Stromal cell of bone marrow (primary cell): ENCODE measurements at regions not wholly inside any gene's neighbourhood (a gene's known extent, or its start where the extent isn't known, plus 50 kb on each side); places are given as distances from the start of the nearest gene placed in this dataset.

Source experiments
- DNase-seq: peaks from one replicate; pipeline ENCODE4 v3.0.0-alpha.2; 2012; ENCODE audit warnings: low read depth

DNA sequence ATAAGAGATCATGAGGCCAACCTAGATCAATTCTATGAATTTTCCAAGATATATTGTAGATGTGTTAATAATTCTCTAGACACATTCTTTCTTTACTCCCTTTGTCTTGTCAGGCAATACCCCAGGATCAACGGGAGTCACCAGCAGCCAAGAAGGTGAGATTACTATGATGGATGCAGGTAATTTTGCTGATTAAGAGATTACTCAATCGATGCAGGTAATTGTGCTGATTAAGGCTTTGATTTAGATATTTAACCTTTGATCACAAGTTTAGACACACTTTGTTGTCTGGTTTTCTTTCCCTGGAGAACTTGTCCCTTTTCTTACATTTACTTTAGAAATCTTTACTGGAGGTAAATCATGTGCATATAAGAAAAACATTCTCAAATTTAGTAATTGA is 134.3 kb upstream of the CNTN1 start:
- no peak for DNase-seq

DNA sequence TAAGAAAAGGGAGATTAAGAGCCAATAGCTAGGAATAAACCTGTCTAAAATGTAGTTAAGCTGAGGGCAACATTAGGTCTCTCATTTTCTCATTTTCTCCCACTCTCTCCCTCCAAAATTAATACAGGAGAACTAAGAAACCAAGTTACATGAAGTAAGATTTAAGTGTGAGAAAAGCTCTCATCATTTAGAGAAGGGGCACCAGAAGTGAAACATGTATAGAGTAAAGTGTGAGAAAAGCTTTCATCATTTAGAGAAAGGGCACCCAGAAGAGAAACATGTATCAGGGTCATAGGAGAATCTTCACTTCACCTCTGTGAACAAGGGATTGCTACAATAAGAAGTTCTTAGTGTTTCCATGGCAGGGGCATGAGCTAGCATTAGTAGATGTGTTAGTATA is 132.4 kb upstream of the CNTN1 start:
- no peak for DNase-seq

DNA sequence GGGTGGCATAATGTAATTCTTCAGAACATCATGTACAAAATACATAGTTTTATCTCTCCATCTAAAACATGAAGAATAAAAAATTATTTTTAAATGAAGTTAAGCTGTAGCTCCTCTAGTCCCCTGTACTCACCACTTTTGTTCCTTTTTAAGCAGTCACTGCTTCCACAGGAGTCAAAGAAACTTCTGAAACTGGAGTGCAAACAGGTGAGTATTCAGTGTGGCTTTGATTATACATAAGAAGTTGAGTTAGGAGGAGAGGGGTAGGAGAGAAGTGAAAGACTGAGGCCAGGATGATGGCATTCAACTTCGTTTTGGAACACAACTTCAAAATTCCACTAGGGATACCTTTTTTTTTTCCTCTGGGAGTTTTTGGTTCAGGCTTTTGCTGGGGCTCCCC is 131.4 kb upstream of the CNTN1 start:
- no peak for DNase-seq

GRCh38 chr12:40561395-40561966 is 130.8 kb upstream of the CNTN1 start:
- no peak for DNase-seq

GRCh38 chr12:40565029-40565633 is 127.1 kb upstream of the CNTN1 start:
- DNase-seq, result no peak

DNA sequence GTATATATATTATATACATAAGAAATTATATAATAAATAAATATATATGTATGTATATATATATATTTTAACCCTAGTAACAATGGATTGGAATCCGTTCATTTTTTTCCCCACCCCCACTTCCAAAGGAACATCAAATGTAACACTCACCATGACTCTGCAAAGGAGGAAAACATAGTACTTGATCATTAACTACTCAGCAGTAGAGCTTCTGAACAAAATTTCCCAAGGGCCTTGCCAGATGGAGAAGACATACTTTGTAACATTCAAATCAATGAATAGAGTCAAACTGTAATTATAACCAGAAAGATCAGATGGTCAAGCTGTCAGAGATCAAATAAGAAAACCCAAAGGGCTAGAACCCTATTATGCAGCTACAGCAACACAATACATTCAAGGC is 126.0 kb upstream of the CNTN1 start:
- DNase-seq, result no peak

- DNase-seq, result peak; percentile 5
These were observed 122.5 kb upstream of the CNTN1 start for GRCh38 chr12:40569626-40570179.

DNA sequence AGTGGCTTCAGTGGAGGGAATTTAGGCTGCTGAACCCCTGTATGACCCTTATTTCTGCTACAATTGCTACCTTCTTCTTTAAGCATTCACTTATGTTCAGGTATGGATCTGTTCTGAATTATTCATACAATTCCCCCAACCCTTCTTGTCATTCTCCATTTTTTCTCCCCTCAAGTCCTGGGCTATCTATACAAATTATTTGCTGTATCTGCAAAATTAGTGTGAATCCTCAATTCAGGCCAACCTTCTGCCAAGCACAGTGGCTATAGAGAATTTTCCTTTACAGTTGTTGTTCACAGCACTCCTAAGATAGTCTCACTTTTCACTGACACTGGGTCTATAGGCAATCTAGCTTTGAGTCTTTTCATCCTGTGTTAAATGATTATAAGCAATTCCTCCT is 119.2 kb upstream of the CNTN1 start:
- no peak for DNase-seq

DNA sequence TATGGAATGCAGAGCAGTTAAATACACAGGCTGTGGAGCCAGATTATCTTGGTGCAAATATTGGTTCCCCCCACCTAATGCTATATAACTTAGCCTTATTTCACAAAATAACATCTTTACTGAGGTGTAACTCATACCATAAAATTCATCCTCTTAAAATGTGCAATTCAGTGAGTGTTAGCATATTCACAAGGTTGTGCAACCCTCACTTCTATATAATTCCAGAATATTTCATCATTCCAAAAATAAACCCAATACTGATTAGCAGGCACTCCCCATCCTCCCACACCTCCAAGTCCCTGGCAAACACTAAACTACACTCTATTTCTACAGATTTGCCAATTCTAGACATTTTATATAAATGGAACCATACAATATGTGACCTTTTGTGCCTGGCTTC is 116.3 kb upstream of the CNTN1 start:
- no peak for DNase-seq

DNA sequence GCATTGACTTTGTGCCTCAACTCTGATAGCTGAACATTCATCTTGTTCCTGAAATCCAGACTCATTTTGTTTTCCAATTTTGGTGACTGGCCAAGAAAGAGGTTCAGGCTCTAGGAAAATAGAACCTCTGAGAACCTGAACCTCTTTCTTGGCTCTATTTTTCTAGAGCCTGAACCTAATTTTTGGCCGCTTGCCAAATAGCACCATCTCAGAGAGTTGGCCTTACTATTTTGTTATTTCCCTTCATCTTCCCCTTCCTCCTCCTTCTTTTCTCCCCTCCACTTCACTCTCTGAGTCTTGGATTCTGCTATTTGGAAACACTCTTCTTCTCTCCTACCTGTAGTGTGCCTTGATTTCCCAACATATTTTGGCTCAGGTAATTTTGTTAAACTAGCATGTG is 114.4 kb upstream of the CNTN1 start:
- no peak for DNase-seq

DNA sequence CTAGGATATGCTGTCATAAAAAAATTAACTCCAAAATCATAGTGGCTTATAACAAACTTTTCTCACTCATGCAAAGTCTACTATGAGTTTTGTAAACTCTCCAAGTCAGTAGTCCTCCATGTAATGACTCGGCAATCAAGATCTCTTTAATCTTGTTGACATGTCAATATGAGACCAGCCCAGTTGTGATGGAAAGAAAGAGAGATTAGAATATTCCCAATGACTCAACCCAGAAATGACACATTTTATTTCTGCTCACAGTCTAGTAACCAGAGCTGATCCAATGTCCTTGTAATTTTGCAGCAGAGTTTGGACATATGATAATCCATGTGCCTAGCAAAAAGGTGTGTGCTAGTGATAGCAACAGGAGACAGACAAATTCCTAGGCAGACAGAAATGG is 112.6 kb upstream of the CNTN1 start:
- no peak for DNase-seq

DNA sequence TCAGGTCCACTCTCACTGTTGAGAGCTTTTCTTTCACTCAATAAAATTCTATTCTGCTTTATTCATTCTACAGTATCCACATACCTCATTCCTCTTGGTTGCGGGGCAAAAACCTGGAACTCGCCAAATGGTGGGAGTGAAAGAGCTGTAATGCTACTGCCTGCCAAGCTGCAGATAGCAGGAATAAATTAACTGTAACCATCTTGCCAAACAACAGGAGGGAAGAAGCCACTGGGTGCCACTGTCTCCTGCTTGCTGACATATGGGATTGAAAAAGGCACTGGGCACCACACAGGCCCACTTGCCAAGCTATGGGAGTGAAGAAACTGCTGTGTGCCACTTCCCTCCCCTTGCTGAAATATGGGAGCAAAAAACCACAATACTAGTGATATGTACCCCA is 111.9 kb upstream of the CNTN1 start:
- no peak for DNase-seq

GRCh38 chr12:40581889-40582288 is 110.3 kb upstream of the CNTN1 start:
- DNase-seq, result no peak

DNA sequence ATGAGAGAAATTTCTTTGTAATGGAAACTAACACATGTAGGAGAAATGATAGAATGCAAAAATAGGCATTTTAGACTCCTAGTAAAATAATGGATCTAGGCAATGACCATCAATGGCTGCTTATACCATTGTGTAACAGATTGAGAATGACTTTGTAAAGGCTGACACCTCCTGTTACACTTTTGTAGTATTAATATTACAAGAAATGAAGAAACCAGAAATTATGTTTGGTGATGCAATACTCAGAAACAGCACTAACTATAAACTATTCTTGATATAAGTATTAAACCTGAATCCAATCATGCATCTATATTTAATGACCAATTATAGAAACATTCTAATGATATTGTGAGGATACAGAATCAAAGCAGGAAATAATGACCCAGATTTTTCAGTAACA is 108.5 kb upstream of the CNTN1 start:
- no peak for DNase-seq

GRCh38 chr12:40584763-40585162 is 107.5 kb upstream of the CNTN1 start:
- DNase-seq, result no peak

DNA sequence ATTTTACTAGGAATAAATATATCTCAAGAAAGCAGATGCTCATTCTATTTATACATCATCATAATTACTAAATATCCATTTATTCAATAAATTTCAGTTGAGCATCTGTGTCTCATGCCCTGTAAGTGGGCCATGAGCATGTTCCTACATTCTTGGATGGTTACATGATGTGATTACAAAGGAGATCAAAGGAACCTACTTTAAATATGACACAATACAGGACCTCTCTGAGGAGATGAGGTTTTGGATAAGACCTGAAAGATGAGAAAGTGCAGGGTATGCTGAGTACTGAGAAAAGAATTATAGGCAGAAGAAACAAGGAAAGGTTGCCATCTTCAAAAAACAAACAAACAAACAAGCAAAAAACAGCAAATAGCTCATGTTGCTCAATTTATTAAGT is 105.4 kb upstream of the CNTN1 start:
- DNase-seq, result no peak

- no peak for DNase-seq
These were observed 104.8 kb upstream of the CNTN1 start for GRCh38 chr12:40587421-40587820.

DNA sequence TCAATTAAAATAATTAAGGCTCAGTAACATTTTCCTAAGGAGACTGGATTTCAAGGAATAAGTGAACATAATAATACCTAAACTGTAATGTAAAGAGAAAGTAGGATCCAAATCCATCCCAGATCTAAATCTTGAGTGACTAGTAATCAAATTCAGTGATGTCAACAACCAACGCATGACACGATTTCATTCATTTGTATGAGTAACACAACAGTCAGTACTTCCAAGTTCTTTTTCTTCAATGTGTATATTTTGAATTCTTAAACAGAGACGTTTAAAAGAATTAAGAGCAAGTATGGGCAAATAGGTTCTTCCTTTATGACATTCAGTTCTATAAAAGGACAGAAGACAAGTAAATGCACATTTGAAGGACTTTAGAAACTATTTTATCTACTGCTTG is 104.3 kb upstream of the CNTN1 start:
- no peak for DNase-seq

DNA sequence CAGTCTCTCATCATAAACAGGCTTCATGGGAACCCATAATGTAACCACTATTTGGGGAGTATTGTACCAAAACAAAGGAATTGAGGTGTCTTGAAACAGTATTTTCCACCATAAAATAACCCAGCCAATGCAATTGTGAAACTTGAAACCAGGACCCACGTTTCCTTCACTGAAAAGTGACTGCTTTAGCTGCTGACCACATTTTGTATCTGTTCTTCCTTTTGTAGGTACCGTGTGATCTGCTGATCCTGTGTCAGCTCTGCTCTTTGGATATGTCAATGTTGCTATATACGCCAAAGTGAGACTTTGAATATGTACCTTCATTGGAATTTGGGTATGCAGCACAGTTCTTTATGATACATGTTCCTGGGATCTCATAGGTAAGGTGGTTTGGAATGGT is 95.1 kb upstream of the CNTN1 start:
- no peak for DNase-seq

GRCh38 chr12:40598073-40598472 is 94.2 kb upstream of the CNTN1 start:
- no peak for DNase-seq

GRCh38 chr12:40602562-40602961 is 89.7 kb upstream of the CNTN1 start:
- DNase-seq, result no peak

DNA sequence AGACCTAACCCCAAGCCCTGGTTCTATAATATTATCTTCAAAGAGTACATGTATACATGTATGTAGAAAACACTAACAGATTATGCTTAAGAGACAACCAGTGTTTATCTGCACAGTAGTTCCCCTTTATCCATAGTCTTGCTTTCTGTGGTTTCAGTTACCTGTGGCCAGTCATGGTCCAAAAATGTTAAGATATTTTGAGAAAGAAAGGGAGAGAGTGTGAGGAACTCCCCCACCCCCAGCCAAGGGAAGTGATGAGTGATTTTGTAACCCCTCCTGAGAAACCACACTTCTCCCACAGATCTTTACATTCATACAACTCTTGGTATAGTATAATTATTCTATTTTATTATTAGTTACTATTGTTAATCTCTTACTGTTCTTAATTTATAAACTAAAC is 77.3 kb upstream of the CNTN1 start:
- DNase-seq, result no peak

DNA sequence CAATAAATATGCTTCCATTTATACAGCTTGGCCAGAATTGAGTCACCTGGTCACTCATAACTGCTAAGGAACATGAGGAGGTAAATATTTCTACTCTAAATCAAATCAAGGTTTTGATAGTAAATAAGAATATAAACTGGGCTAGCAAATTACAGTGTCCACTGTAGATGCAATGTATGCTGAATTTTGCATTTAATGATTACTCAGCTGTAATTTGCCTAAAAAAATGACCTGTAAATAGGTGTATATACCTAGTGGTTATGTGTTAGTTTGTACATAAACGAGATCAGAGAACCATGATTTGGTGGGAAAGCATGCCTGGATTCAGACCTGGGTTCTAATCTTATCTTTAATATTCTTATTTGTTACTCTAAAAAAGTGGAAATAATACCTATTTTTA is 76.6 kb upstream of the CNTN1 start:
- no peak for DNase-seq

DNA sequence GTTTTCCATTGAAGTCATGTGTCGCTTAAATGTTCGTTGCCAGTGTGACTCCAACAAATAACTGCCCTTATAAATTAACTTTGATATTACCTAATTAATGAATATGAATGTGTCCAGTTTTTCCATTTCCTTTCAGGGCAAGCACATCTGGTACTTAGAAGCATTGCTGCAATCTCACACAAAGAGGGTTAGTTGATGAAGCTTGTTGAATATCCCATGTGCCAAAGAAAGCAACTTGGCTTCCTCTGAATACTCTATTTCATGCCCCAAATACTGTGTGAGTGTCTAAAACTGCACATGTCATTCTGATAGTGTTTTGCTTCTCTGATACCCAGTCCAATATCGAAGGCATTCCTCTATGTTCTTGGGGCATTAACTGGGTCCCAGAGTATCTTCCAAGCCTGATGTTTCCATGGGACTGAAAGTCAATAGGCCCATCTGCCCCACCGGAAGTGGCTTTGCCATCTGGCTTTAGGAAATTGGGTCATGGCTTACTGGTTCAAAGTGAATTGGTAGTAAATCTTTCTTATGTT is 75.8 kb upstream of the CNTN1 start:
- no peak for DNase-seq
